HG03469 (cell line): ENCODE measurements at regions not wholly inside any gene's neighbourhood (a gene's known extent, or its start where the extent isn't known, plus 50 kb on each side); places are given as distances from the start of the nearest gene placed in this dataset.
"Not testable (repeated sequence)": the region's sequence is repeated elsewhere in the genome, so short reads cannot be mapped to it uniquely, and the experiment has no call there.

Source experiments
- ATAC-seq: cut with Tn5 transposase; IDR thresholded peaks from one replicate; pipeline ENCODE4 v1.9.1; 2021; ENCODE audit warnings: mild to moderate bottlenecking, moderate library complexity, moderate number of reproducible peaks; ENCODE audit not compliant: unreplicated experiment

DNA sequence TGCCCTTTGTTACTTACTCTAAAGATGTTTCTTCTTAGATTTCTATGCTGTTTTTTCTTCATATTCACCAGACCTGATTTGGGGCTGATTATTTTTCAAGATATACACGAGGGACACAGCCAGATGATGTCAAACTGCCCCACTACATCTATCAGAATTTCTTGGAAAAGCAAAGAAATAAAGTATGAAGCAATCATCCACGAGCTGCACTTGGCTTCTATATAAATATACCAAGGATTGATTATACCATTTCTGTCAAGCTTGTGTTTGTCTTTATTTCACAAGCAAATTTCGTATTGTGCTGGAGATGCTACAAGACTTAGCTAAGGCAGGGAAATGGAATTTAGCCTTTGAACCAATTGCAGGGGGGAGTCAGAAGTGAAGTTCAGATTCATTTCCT, 715.1 kb upstream of the NR2F2 start:
- ATAC-seq: no peak

DNA sequence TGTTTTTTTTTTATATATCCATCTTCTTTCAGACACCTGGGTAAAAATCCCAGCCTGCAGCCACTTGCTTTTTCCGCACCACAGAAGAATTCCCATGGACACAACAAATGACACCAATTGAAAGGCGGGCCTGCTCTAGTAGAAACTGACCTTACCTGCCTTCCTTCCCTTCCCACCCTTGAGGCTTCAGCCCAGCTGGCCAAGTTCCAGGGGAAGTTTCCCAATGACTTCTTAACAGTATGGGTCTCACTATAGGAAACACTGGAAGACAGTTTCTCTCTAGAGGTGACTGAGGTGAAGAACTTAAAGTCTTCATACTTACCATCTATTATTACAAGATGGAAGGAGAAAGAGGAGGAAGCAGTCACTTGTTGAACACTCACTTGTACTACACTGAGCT, 714.2 kb upstream of the NR2F2 start:
- no peak for ATAC-seq

DNA sequence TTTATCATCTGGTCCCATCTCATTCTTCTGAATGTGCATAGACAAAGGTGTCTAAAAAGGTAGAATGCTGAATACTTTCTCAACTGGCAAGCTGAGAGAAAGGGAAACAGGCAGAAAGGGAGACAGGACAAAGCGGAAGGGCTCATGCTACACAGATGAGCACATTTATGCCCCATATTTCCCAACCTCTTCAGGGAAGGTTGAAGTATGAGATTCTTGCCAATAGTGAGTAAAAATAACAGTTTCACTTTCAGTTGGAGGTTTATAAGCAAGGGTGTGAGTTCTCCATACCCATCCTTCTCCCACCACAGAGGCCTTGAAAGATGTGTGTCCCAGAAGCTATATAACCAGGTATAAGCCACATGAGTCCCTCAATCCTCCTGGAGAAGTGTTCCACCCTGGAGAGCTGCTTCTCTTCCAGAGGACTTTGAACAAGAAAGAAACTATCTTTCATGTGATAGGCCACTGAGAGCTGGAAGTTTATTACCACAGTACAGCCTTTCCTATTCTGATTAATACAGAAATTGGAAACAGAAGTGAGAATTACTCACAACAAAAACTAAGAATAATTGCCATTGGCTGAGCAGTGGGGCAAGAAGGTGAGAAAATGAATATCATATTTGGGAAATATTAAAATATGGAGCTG, 709.4 kb upstream of the NR2F2 start:
- peak; percentile 64 for ATAC-seq

DNA sequence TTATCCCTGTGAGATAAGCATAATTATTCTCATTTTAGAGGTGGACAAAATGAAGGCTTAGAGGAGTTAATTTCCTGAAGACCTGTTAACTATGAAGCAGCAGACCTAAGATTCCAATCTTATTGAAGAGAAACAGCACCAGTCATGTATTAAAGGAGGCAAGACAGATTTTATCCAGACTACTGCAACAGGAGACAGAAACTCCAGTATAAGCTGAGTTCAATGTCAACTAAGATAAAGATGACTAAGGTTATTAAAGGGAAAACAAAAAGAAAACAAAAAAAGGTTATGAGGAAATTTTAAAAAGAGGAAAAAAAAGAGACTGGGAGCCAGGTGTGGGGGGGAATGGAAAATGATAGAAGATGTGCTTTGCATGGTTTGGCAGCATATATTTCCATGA, 707.7 kb upstream of the NR2F2 start:
- no peak for ATAC-seq

DNA sequence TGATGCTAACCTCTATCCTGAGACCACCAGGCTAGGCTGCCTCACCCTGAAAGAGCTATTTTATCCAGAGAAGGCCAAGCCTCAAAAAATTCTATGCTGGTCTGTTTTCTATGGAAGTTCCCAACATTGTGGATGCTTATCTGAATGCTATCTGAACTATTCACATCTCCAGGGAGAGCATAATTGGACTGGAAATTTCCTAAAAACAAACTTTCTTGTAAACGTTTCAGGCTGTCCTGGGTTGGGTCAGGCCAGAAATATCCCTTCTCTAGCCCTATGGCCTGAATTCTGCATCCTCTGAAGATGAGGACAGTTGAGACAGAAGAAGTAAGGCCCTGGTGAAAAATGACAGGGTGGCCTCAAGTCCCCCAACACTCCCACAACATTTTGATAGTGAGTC, 706.4 kb upstream of the NR2F2 start:
- ATAC-seq: no peak

DNA sequence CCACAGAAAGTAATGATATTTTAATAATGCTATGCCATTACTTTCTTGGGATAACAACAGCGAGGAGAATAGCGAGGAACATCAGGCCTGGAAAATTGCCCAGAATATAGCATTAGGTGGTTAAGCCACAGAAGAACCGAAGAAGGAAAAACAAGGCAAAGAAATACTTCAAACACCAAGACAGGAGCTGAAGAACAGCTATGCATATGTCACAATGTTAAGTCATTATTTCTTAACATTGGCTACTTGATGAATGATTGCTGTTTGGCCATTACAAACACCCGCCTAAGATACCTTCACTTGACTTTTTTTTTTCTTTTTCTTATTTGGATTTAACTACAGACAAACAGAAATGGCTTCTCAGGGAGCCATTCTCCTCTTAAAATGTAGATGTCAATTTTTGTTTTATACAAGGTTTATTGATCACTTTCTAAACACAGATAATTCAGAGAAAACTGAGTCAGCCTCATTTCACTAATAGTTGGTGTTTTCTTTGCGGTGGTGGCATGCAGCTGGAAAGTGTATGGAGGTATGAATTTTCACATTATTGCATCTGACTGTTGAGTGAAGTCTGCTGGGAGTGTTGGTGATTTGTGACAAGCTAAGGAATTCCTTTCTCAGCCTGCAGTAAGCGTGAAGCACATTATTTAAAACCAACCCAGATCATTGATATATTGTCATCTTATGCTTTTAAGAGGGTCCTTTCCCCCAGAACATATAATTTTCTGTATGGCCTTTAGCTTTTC, 705.7 kb upstream of the NR2F2 start:
- no peak for ATAC-seq

DNA sequence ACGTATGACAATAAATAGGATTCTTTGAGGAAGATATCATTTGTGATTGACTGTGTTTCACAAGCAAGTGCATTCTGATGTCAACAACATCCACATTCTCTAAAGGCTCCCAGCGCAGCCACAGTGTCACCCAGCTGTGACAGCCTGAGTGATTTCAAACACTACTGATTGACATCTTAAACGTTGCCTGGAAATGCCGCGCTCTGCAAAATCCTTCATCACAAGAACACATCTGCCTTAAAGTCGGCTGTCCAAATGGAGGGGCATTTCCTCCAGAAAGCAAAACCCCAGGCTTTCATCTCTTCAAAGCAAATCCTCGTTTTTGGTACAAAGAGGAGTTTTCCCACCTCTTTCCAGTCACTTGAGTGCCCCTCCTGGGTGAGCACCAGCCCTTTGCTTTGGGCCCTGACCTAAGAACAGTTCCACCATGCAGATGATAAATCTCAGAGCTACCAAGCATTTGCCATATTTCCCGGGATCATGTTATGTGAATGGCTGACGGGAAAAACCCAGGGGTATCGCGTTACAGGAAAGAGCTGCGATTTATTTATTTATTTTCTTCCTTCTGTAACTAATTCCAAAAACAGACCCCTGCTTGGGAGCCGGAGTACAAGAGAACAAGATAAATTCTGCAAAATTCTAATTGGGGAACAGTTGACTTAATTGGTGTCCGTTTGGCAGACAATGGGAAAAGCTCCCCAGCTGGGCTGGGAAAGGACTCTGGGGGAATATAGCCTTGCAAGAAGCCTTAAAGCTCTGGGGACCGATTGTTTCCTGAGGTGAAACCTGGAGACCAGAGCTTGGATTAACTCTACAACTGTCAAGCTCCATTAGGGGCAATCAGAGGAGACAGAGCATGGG, 703.8 kb upstream of the NR2F2 start:
- no peak for ATAC-seq

DNA sequence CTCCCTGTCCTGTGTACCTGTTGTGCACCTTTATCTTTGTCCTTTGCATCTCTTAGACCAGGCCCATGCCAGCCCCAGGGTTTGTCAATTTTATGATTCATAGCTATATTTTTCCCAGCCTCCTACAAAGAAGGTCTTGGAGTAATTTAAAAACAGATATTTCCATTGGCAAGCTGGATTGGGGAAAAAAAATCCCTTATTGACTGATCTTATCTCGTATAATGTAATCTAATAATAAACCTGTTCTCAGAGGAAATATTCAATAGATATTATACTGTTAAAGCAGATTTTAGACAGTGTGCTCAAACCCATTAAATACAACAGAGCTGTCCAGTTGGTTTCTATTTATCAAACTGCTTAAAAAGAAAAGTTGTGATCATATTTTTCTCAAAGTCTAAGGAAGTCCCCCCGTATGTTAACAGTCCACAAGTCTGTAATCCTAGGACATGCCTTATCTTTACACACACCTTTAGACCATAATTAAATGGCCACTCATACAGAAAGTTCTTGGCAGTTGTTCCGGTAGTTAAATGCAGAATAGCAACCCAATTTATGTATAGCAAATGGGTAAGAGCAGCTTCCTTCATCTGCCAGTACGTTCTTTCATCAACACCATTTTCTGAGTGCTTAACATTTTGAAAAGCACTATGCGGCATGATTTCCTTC, 700.9 kb upstream of the NR2F2 start:
- no peak for ATAC-seq

DNA sequence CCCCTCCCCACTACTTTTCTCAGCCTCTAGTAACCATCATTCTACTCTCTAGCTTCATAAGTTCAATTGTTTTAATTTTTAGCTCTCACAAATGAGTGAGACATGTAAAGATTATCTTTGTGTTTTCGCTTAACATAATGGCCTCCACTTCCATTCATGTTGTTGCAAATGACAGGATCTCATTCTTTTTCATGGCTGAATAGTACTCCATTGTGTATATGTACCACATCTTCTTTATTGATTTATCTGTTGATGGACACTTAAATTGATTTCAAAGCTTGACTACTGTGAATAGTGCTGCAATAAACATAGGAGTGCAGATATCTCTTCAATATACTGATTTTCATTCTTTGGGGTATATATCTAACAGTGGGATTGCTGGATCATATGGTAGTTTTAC, 699.8 kb upstream of the NR2F2 start:
- no peak for ATAC-seq

DNA sequence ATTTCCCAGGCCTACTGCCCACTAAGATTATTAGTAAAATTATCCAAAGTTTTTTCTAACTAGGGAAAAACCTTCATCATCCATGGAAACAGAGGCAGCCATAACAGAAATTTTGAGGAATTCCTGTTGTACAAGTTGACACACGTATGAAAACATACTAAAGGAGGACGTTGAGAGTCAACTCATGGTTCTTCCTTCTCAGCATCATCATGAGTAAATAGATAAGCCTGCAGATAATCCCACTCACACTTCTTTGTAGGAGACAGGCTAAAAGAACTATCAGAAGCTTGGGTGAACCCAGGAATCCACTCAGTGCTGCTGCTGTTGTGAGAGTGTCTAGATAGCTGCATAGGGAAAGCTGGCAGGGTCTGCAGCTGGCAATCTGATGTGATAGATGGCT, 694.8 kb upstream of the NR2F2 start:
- ATAC-seq: no peak

DNA sequence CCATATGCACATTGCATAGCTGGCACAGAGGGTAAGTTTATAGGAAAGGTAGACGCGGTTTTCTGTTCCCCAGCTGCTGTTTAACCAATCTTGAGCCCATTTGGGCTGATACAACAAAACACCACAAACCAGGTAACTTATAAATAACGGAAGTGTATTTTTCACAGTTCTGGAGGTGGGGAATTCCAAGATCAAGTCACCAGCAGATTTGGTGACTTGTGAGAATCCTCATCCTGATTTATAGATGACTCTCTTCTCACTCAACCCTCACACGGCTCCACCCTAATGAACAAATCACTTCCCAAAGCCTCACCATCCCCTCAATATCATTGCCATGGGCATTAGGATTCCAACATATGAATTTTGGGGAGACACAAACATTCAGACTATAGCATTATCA, 694.4 kb upstream of the NR2F2 start:
- no peak for ATAC-seq

DNA sequence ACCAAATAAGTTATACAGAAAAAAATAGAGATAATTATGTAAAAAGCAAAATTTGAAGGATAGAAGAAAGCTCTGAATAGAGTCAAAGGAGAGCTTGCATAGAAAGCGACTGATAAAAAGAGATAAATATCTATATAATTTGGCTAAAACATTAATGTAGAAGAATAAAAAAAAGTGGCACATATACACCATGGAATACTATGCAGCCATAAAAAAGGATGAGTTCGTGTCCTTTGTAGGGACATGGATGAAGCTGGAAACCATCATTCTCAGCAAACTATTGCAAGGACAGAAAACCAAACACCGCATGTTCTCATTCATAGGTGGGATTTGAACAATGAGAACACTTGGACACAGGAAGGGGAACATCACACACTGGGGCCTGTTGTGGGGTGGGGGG, 693.3 kb upstream of the NR2F2 start:
- ATAC-seq: not testable (repeated sequence)

DNA sequence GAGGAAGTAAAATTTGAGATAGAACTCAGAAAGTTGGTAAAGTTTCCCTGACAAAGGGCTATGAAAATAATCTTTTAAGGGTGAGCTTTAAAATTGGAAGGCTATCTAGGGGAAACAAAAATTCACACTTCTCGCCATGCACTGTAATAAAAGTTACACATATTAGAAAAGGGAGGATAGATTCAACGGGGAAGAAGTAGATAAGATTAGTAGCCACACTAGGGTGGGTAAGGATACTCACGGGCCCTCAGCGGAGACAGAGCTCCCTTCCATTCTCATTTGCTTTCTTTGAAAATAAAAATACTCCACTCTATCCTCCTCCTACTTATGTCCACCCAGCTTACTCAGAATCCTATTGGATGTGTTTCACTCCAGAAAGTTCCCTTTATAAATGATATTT, 691.3 kb upstream of the NR2F2 start:
- ATAC-seq: no peak

DNA sequence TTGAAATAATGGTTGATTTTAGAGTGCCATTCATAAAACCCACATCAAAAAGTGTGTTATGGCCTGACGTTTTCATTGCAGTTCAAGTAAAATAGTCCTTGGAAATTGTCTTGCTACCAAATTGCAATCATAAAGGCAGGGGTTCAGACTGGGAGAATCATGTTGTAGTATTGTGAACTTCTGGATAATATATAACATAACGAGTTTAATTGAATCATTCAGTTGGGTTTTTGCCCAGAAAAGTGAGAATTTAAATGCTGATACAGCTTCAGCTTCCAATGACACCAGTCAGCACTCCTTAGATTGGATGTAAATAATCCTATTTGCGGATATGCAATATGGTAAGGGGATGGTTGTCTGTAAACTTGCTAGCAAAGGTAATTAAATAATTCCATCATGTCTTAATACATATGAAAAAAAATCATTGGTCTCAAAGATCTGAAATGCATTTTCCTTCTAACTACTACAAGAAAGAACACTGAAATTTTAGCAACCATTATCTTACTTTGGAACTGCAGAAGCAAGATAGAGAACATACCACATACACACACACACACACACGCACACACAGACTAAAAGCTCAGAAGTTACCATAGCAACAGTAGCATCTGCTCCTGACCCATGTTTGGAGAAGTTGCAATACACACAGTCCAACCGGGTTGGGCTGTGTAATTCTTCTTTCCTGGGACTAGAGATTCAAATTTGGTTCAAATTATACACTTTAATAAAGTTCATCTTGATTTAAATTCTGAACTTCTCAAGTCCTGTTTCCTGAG, 686.2 kb upstream of the NR2F2 start:
- ATAC-seq: no peak

DNA sequence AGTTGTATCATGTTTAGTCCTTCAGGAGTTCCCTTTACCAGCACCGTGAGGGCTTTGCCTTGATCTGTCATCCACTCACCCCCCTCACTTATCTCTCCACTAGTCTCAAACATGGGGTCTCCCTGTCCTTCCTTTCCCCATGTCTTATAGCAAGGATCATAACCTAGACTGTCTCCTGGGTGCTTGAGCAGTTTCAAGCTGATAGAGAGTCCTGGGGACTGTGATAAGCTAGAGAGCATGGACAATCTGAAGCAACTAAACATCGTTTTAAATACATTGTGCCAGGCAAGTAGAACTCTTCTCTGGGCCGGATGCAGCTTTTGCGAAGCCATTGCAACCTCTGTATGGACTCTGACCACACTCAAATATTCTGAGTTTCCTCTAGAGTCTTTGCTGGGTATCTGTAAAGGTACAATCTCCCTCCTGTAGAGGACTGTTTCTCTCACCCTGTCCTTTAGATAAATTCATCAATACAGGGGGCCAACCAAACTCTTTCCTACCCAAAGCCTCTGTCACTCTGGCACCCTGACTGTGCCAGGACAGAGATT, 684.6 kb upstream of the NR2F2 start:
- ATAC-seq: no peak

DNA sequence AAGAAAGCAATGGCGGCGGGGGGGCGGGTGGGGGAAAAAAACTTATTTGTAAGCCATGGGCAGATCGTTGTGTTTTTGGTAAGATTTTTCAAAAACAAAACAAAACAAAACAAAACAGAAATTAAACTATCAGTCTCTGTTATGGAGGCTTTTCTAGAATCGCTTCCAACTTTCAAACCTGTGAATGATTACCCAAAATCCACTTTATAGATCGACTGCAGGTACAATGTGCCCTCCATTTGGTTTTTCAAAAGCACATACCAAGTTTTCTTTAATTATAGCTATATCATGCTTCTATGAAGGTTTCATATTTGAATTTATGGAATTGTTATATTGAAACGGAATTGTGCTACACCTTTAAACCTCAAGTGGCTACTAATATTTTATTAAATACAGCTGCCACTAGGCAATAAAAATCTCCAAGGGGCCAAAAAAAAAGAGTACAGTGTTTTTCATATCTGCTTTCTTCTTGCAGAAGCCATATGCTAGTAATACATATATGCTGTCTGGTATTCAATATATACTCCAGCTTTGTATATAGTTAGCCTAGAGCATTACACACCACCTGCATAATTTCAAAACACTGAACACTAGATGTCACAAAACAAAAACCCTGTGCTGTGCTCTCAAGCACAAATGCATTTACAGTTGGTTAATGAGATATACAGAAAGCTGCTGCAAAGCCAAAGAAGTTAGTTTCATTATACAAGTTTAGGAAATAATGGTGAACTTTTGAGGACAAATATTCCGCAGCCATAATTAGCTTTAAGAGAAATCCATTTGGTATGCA, 683.8 kb upstream of the NR2F2 start:
- no peak for ATAC-seq

DNA sequence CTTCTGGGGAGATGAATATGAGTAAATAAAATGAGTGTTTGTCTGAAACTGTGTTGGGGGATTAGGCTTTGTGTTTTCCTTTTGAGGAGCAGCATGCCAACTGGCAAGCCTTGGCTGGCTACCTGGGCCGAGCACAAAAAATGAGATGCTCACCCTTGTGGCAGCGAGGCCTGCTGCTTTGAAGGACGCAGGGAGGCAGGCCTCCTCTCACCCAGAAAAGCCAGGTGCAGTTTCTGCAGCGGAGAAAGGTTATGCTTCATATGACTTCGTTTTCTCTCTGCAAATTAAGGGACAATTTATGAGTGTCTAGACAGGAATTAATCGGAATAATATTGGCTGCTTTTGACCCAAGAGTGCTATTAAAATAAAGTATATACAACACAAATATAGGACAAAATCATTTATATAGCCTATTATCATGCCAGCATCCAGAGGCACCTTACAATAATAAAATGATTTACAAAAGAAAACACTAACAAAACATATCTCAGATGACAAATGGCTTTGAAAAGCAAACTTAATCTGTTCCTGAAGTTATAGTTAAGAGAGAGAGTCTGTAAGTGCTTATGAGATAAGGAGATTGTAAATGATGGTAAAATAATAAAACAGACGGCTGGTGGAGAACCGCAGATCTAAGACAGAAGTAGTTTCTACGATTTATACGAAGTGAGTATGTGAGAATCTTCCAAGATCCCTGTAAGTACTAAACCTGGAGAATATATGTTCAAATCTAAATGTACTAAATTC, 682.8 kb upstream of the NR2F2 start:
- ATAC-seq: no peak

DNA sequence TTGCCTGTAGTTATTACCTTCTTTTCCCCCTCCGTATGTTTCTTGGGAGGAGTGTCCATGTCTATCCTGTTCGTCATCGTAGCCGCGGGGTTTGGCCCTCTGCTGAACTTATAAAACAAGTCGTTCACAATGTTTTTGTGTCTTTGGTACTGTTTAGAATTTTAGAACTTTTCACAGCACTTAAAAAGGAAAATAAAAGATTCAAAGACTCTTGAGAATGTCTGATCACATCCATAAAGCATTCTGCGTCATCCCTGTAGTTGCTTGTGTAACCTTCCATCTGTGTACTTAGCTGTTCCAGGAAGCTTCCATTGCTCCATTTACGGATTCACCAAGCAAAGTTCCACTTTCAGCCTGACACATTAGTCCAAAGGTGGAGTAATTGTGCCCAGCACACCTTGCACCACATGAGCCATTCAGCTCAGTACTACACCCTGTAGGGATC, 677.1 kb upstream of the NR2F2 start:
- no peak for ATAC-seq
